Keratinocyte (primary cell): ENCODE measurements at regions not wholly inside any gene's neighbourhood (a gene's known extent, or its start where the extent isn't known, plus 50 kb on each side); places are given as distances from the start of the nearest gene placed in this dataset.

Experiments
- CTCF ChIP-seq, 3 experiments: IDR thresholded peaks in 1 of 3; conservative IDR thresholded peaks in 1 of 3; optimal IDR thresholded peaks in 1 of 3; 2 replicates in 2 of 3; 3 replicates in 1 of 3; pipeline versions ENCODE3 to v1.5.1; 2011; ENCODE audit warnings: low read length in 3 of 3, mild to moderate bottlenecking in 3 of 3, moderate library complexity in 2 of 3, control low read depth in 1 of 3, inconsistent platforms in 1 of 3; ENCODE audit not compliant: insufficient read depth in 2 of 3; ENCODE audit errors: extremely low read depth in 1 of 3
- EZH2 ChIP-seq: IDR thresholded peaks from one replicate; pipeline ENCODE4 v1.6.1; 2012; ENCODE audit warnings: inconsistent platforms, mild to moderate bottlenecking, low read length, moderate library complexity

- no peak for TF ChIP-seq EZH2
- no peak for TF ChIP-seq CTCF (optimal IDR thresholded peaks at IDR 0.05 in 1 of 3, IDR thresholded peaks at IDR 0.05 in 1 of 3, conservative IDR thresholded peaks at IDR 0.05 in 1 of 3; ENCODE audit: extremely low read depth in 1 of 3, insufficient read depth in 2 of 3, low read length in 3 of 3)
Observed at GRCh38 chr1:83701355-83701754, 297.6 kb downstream of the TTLL7 start.
